GM23338 (cell line): ENCODE measurements at regions not wholly inside any gene's neighbourhood (a gene's known extent, or its start where the extent isn't known, plus 50 kb on each side); places are given as distances from the start of the nearest gene placed in this dataset.

ENCODE experiments used
- ETS1 ChIP-seq: IDR thresholded peaks from 2 replicates; pipeline ENCODE4 v1.6.1; 2016; ENCODE audit warnings: antibody characterized with exemption
- EZH2 ChIP-seq: fragments of 200-600 bp; sonication (generic); IDR thresholded peaks from one replicate; pipeline ENCODE4 v1.8.0; 2017; ENCODE audit warnings: antibody characterized with exemption, mild to moderate bottlenecking, low read depth; ENCODE audit not compliant: unreplicated experiment
- EZH2phosphoT487 ChIP-seq: fragments of 200-600 bp; sonication (generic); IDR thresholded peaks from one replicate; pipeline ENCODE4 v1.8.1; 2018; ENCODE audit warnings: antibody characterized with exemption; ENCODE audit not compliant: unreplicated experiment
- JUNB ChIP-seq: IDR thresholded peaks from one replicate; pipeline ENCODE4 v1.6.1; 2016; ENCODE audit warnings: antibody characterized with exemption; ENCODE audit not compliant: unreplicated experiment
- REST ChIP-seq: IDR thresholded peaks from one replicate; pipeline ENCODE4 v1.6.1; 2018; ENCODE audit warnings: antibody characterized with exemption; ENCODE audit not compliant: unreplicated experiment
- ZNF331 ChIP-seq: fragments of 250-450 bp; sonication (Bioruptor Pico); IDR thresholded peaks from 2 replicates; pipeline ENCODE4 v1.5.0; 2020; ENCODE audit warnings: low read depth, mild to moderate bottlenecking, moderate library complexity
- ZNF462 ChIP-seq: fragments of 250-450 bp; sonication (Bioruptor Pico); IDR thresholded peaks from 2 replicates; pipeline ENCODE4 v1.5.0; 2020; ENCODE audit warnings: mild to moderate bottlenecking, moderate library complexity
- TF ChIP-seq, protein P1 (sequence below), 2 experiments: fragments of 200-600 bp in 1 of 2; sonication (generic) in 1 of 2; conservative IDR thresholded peaks; 2 replicates each; pipeline versions ENCODE4 v1.5.1 to v1.6.1; 2016 to 2017; ENCODE audit warnings: antibody characterized with exemption in 2 of 2, low read depth in 2 of 2, mild to moderate bottlenecking in 2 of 2, moderate library complexity in 1 of 2

DNA sequence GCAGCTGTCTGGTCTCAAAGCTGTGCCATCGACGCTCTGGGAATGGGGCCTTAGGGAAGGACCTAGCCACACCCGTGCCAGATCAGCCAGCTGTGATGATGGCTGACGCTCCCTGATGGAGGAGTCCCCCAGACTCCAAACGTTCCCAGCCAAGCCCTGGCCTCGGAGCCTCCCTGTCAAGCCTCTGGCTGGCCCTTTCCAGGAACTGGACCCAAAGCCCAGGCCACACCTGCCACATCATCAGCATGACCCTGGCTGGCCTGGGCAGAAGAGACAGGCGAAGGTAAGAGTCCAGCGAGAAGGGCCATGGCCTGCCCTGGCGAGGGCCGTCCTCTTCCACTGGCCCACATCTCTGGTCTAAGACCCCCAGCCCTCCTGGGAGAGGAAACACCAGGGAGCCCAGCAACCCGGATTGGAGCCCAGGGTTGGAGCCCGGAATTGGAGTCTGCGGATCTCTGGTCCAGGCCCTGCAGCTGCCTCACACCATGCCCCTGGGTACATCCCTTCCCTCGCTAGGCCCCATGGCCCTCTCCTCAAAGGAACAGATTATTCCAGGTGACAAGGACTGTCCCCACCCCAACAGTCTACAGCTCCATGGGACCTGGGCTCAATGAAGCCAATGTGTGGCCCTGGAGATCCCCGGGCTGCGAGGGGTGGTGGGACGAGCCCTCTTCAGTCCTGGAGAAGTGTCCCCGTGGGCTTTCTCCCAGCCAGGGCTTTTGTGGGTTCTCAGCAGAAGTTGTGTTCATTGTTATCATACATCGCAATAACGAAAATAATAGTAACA, 105.1 kb upstream of the TNRC6C start (continued):
- no peak for TF ChIP-seq ZNF462 (CRISPR knock-in tag)
- no peak for TF ChIP-seq ZNF331 (CRISPR knock-in tag)
- no peak for TF ChIP-seq EZH2
- TF ChIP-seq, protein P1, sequence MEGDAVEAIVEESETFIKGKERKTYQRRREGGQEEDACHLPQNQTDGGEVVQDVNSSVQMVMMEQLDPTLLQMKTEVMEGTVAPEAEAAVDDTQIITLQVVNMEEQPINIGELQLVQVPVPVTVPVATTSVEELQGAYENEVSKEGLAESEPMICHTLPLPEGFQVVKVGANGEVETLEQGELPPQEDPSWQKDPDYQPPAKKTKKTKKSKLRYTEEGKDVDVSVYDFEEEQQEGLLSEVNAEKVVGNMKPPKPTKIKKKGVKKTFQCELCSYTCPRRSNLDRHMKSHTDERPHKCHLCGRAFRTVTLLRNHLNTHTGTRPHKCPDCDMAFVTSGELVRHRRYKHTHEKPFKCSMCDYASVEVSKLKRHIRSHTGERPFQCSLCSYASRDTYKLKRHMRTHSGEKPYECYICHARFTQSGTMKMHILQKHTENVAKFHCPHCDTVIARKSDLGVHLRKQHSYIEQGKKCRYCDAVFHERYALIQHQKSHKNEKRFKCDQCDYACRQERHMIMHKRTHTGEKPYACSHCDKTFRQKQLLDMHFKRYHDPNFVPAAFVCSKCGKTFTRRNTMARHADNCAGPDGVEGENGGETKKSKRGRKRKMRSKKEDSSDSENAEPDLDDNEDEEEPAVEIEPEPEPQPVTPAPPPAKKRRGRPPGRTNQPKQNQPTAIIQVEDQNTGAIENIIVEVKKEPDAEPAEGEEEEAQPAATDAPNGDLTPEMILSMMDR (conservative IDR thresholded peaks at IDR 0.05; ENCODE audit: low read depth in 2 of 2): no peak
- TF ChIP-seq EZH2phosphoT487: no peak
- no peak for TF ChIP-seq JUNB
- TF ChIP-seq ETS1: no peak
- TF ChIP-seq REST: no peak
